K562 (cell line): ENCODE measurements at regions not wholly inside any gene's neighbourhood (a gene's known extent, or its start where the extent isn't known, plus 50 kb on each side); places are given as distances from the start of the nearest gene placed in this dataset.

ENCODE experiments used
- CHD1 ChIP-seq: fragments of 200-600 bp; sonication (generic); IDR thresholded peaks from one replicate; pipeline ENCODE4 v1.6.1; 2012; ENCODE audit warnings: mild to moderate bottlenecking, moderate library complexity, low read length, inconsistent platforms
- ETV6 ChIP-seq, 3 experiments: fragments of 150-350 bp in 1 of 3; sonication (generic) in 1 of 3; formaldehyde crosslinking in 1 of 3; IDR thresholded peaks; 2 replicates each; pipeline versions ENCODE4 v1.6.1 to v1.8.0; 2014 to 2022; ENCODE audit warnings: borderline replicate concordance in 2 of 3, low read depth in 2 of 3, antibody characterized with exemption in 1 of 3, low read length in 1 of 3, mild to moderate bottlenecking in 1 of 3, missing genetic modification reagents in 1 of 3
- FOSL1 ChIP-seq: fragments of 200-800 bp; sonication (Bioruptor generic); conservative IDR thresholded peaks from 2 replicates; pipeline ENCODE4 v1.6.1; 2016; ENCODE audit warnings: missing genetic modification characterization, missing compliant biosample characterization
- MIER1 ChIP-seq: fragments of 450-650 bp; IDR thresholded peaks from 2 replicates; pipeline ENCODE4 v1.6.1; 2016; ENCODE audit warnings: antibody characterized with exemption, mild to moderate bottlenecking, low read depth
- NFATC3 ChIP-seq: fragments of 450-650 bp; IDR thresholded peaks from 2 replicates; pipeline ENCODE4 v1.6.1; 2017; ENCODE audit warnings: mild to moderate bottlenecking
- POLR2A ChIP-seq: fragments of 450-650 bp; conservative IDR thresholded peaks from 2 replicates; pipeline ENCODE4 v1.6.1; 2016
- RAD21 ChIP-seq, 2 experiments: fragments of 250-450 bp in 1 of 2; fragments of 450-650 bp in 1 of 2; sonication (Bioruptor Pico) in 1 of 2; formaldehyde crosslinking in 1 of 2; IDR thresholded peaks in 1 of 2; conservative IDR thresholded peaks in 1 of 2; 2 replicates each; pipeline versions ENCODE4 v1.4.0 to v1.8.0; 2020 to 2022; ENCODE audit warnings: mild to moderate bottlenecking in 2 of 2, moderate library complexity in 1 of 2
- RCOR1 ChIP-seq, 2 experiments: IDR thresholded peaks; 2 replicates each; pipeline ENCODE4 v1.6.1; 2012; ENCODE audit warnings: low read depth in 2 of 2, low read length in 2 of 2, borderline replicate concordance in 1 of 2, improper control_type of control experiment in 1 of 2
- TBP ChIP-seq: optimal IDR thresholded peaks from 2 replicates; pipeline ENCODE3; 2011; ENCODE audit warnings: low read depth, low read length, improper control_type of control experiment
- TCF3 ChIP-seq: sonication (generic); formaldehyde crosslinking; IDR thresholded peaks from 2 replicates; pipeline ENCODE4 v1.4.0; 2020; ENCODE audit warnings: mild to moderate bottlenecking, missing genetic modification reagents
- ZNF75A ChIP-seq: fragments of 450-650 bp; formaldehyde crosslinking; IDR thresholded peaks from 2 replicates; pipeline ENCODE4 v1.4.0; 2020; ENCODE audit warnings: mild to moderate bottlenecking
- TF ChIP-seq, protein P1 (sequence below): fragments of 450-650 bp; IDR thresholded peaks from 2 replicates; pipeline ENCODE4 v1.7.0; 2016; ENCODE audit warnings: borderline replicate concordance
- TF ChIP-seq, protein P2 (sequence below): sonication (generic); formaldehyde crosslinking; IDR thresholded peaks from 2 replicates; pipeline ENCODE4 v1.8.1; 2022; ENCODE audit warnings: missing genetic modification reagents
- TF ChIP-seq, protein P3 (sequence below): sonication (generic); formaldehyde crosslinking; IDR thresholded peaks from 2 replicates; pipeline ENCODE4 v1.4.0; 2020; ENCODE audit warnings: mild to moderate bottlenecking, missing genetic modification reagents

DNA sequence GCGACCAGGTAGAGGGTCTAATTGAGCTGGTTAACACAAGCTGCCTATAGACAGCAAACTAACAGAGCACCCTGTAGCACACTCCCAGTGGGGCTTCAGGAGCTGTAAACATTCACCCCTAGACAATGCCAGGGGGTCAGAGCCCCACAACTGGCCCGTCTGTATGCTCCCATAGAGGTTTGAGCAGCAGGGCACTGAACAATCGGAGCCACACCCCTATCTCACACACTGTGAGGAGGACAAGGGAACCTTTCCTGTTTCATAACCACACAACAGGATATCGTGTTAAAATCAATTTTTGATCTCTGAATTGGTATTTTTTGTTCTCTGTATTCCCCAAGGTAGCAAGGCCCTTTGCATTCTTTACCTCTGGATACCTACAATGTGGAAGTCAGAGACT lies 266.1 kb downstream of the SPRY2 start:
- no peak for TF ChIP-seq NFATC3
- TF ChIP-seq, protein P1, sequence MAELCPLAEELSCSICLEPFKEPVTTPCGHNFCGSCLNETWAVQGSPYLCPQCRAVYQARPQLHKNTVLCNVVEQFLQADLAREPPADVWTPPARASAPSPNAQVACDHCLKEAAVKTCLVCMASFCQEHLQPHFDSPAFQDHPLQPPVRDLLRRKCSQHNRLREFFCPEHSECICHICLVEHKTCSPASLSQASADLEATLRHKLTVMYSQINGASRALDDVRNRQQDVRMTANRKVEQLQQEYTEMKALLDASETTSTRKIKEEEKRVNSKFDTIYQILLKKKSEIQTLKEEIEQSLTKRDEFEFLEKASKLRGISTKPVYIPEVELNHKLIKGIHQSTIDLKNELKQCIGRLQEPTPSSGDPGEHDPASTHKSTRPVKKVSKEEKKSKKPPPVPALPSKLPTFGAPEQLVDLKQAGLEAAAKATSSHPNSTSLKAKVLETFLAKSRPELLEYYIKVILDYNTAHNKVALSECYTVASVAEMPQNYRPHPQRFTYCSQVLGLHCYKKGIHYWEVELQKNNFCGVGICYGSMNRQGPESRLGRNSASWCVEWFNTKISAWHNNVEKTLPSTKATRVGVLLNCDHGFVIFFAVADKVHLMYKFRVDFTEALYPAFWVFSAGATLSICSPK, result no peak
- TF ChIP-seq TBP, result no peak
- TF ChIP-seq, protein P2, sequence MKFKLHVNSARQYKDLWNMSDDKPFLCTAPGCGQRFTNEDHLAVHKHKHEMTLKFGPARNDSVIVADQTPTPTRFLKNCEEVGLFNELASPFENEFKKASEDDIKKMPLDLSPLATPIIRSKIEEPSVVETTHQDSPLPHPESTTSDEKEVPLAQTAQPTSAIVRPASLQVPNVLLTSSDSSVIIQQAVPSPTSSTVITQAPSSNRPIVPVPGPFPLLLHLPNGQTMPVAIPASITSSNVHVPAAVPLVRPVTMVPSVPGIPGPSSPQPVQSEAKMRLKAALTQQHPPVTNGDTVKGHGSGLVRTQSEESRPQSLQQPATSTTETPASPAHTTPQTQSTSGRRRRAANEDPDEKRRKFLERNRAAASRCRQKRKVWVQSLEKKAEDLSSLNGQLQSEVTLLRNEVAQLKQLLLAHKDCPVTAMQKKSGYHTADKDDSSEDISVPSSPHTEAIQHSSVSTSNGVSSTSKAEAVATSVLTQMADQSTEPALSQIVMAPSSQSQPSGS (CRISPR knock-in tag), result no peak
- no peak for TF ChIP-seq CHD1
- TF ChIP-seq, protein P3, sequence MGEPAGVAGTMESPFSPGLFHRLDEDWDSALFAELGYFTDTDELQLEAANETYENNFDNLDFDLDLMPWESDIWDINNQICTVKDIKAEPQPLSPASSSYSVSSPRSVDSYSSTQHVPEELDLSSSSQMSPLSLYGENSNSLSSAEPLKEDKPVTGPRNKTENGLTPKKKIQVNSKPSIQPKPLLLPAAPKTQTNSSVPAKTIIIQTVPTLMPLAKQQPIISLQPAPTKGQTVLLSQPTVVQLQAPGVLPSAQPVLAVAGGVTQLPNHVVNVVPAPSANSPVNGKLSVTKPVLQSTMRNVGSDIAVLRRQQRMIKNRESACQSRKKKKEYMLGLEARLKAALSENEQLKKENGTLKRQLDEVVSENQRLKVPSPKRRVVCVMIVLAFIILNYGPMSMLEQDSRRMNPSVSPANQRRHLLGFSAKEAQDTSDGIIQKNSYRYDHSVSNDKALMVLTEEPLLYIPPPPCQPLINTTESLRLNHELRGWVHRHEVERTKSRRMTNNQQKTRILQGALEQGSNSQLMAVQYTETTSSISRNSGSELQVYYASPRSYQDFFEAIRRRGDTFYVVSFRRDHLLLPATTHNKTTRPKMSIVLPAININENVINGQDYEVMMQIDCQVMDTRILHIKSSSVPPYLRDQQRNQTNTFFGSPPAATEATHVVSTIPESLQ (CRISPR knock-in tag), result no peak
- no peak for TF ChIP-seq RAD21 (CRISPR knock-in tag; conservative IDR thresholded peaks at IDR 0.05 in 1 of 2, IDR thresholded peaks at IDR 0.05 in 1 of 2)
- TF ChIP-seq FOSL1 (tag), result no peak
- no peak for TF ChIP-seq RCOR1 (IDR thresholded peaks at IDR 0.05; ENCODE audit: borderline replicate concordance in 1 of 2, low read depth in 2 of 2, low read length in 2 of 2)
- TF ChIP-seq MIER1, result no peak
- TF ChIP-seq POLR2A, result no peak
- no peak for TF ChIP-seq ETV6 (IDR thresholded peaks at IDR 0.05; ENCODE audit: borderline replicate concordance in 1 of 2, low read depth in 2 of 2, low read length in 1 of 2)
- no peak for TF ChIP-seq ETV6 (CRISPR knock-in tag; IDR thresholded peaks at IDR 0.05; ENCODE audit: borderline replicate concordance)
- TF ChIP-seq TCF3 (CRISPR knock-in tag), result no peak
- no peak for TF ChIP-seq ZNF75A (CRISPR knock-in tag)
